Activated CD4-positive, alpha-beta memory T cell treated with anti-CD3 and anti-CD28 coated beads, Interleukin-2, amount 10 ng/mL, durations not matched to agents 7 days and 5 days (primary cell): ENCODE measurements at regions not wholly inside any gene's neighbourhood (a gene's known extent, or its start where the extent isn't known, plus 50 kb on each side); places are given as distances from the start of the nearest gene placed in this dataset.

Experiments used
- CTCF ChIA-PET: fragments of 350-600 bp; sonication (Branson Sonifier 250); formaldehyde crosslinking; loops from one replicate; lab custom pipeline; 2021; ENCODE audit warnings: antibody characterized with exemption, inconsistent platforms; lab: Charles Lee
- POLR2A ChIA-PET: fragments of 350-600 bp; sonication (Branson Sonifier 250); formaldehyde crosslinking; loops from one replicate; lab custom pipeline; 2021; ENCODE audit warnings: antibody characterized with exemption; lab: Charles Lee
- DNase-seq: peaks from one replicate; pipeline ENCODE4 v3.0.0-alpha.2; 2020
- H3K27ac Mint-ChIP-seq: one replicate; pipeline ENCODE4 v1.8.0; 2021; ENCODE audit warnings: mild to moderate bottlenecking, mixed read lengths
- H3K27me3 Mint-ChIP-seq: one replicate; pipeline ENCODE4 v1.8.0; 2021; ENCODE audit warnings: mixed read lengths
- H3K36me3 Mint-ChIP-seq: one replicate; pipeline ENCODE4 v1.8.0; 2021; ENCODE audit warnings: low read depth, mixed read lengths
- H3K4me1 Mint-ChIP-seq: one replicate; pipeline ENCODE4 v1.8.0; 2021; ENCODE audit warnings: mixed read lengths
- H3K4me3 Mint-ChIP-seq: one replicate; pipeline ENCODE4 v1.8.0; 2021; ENCODE audit warnings: mild to moderate bottlenecking, mixed read lengths
- H3K9me3 Mint-ChIP-seq: one replicate; pipeline ENCODE4 v1.8.0; 2021; ENCODE audit warnings: mixed read lengths

- Mint-ChIP-seq H3K9me3 (no peaks in the 10 kb centered on the region), H3K27me3 (no peaks in the 10 kb centered on the region), H3K36me3 (peaks cover 3% of the 10 kb centered on the region), H3K27ac (no peak overlapping the region), H3K4me3 (no peak overlapping the region), H3K4me1 (peaks cover 7% of the 10 kb centered on the region)
- no peak for DNase-seq
- CTCF ChIA-PET, result no interaction called here
- POLR2A ChIA-PET, result no interaction called here
Observed at GRCh38 chr6:143607974-143608373, 69.8 kb upstream of the PHACTR2 start.

GRCh38 chr6:143607168-143607567, 70.6 kb upstream of the PHACTR2 start:
- ChIA-PET CTCF (no interaction called here), POLR2A (no interaction called here)
- Mint-ChIP-seq H3K36me3 (peaks cover 3% of the 10 kb centered on the region), H3K4me3 (no peak overlapping the region), H3K27me3 (no peaks in the 10 kb centered on the region), H3K4me1 (peaks cover 7% of the 10 kb centered on the region), H3K9me3 (no peaks in the 10 kb centered on the region), H3K27ac (no peak overlapping the region)
- no peak for DNase-seq

DNA sequence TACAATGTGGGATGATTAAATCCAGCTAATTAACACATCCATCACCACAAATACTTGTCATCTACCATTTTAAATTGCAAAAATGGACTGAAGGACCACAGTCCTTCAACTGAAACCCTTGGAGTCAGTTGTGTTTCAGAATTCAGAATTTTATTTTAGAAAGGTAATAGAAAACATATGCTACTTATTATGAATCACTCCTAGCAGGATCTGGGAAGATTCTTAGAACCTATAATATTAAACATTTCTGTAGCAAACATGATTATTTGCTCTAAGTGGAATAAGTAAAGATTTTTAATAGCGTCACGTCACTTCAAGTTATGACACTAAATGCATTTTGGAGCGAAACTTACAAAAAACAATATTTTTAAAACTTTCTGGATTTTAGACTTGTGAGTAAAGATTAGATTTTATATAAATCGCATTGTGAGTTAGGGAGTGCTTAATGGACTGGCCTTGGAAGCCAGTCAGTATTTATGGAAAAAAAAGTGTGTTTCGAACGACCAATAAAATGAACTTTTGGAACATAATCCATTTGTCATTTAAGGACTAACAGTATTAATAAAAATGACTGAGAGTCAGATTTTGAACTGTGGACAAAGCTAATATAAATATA, 71.8 kb upstream of the PHACTR2 start:
- no peak for DNase-seq
- Mint-ChIP-seq H3K27me3 (no peaks in the 10 kb centered on the region), H3K36me3 (peaks cover 3% of the 10 kb centered on the region), H3K4me3 (no peak overlapping the region), H3K9me3 (no peaks in the 10 kb centered on the region), H3K4me1 (peaks cover 4% of the 10 kb centered on the region), H3K27ac (no peak overlapping the region)
- POLR2A ChIA-PET, result no interaction called here
- CTCF ChIA-PET, result no interaction called here

GRCh38 chr6:143603455-143603854, 74.3 kb upstream of the PHACTR2 start:
- no peak overlapping the region for H3K4me3 Mint-ChIP-seq
- ChIA-PET POLR2A (no interaction called here), CTCF (interaction anchor here (2.3 kb wide), 1 partner anchor 28 kb away, joined by 9 read pairs; no protein-coding TSS in a partner anchor)
- H3K27me3 Mint-ChIP-seq, result no peaks in the 10 kb centered on the region
- peaks cover 10% of the 10 kb centered on the region for H3K4me1 Mint-ChIP-seq
- no peak overlapping the region for H3K27ac Mint-ChIP-seq
- H3K9me3 Mint-ChIP-seq, result no peaks in the 10 kb centered on the region
- H3K36me3 Mint-ChIP-seq, result peaks cover 3% of the 10 kb centered on the region
- no peak for DNase-seq

DNA sequence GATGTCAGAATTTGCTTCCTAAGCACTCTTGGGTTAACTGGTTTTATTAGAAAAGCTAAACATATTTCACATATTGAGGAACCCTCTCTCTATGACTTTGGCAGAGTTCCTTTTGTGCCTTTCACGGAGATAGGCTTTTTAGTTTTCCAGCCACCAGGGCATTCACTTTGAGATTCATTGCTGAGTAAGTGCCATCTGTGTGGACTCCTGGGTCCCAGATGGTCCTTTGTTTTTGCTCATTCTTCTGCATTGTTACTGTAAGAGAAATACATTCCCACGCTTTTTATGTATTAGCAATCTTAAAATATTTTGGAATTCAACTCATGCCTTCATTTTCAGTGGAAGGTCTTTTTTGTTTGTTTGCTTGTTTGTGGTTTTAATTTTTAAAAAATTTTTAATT, 76.3 kb upstream of the PHACTR2 start:
- Mint-ChIP-seq H3K36me3 (peaks cover 3% of the 10 kb centered on the region), H3K27me3 (no peaks in the 10 kb centered on the region), H3K27ac (no peak overlapping the region), H3K9me3 (no peaks in the 10 kb centered on the region), H3K4me1 (peaks cover 15% of the 10 kb centered on the region), H3K4me3 (no peak overlapping the region)
- POLR2A ChIA-PET, result no interaction called here
- CTCF ChIA-PET, result no interaction called here
- no peak for DNase-seq

GRCh38 chr6:143600821-143601220, 76.9 kb upstream of the PHACTR2 start:
- Mint-ChIP-seq H3K4me3 (no peak overlapping the region), H3K9me3 (no peaks in the 10 kb centered on the region), H3K27ac (no peak overlapping the region), H3K27me3 (no peaks in the 10 kb centered on the region), H3K4me1 (peaks cover 15% of the 10 kb centered on the region), H3K36me3 (peaks cover 3% of the 10 kb centered on the region)
- no peak for DNase-seq
- POLR2A ChIA-PET, result no interaction called here
- CTCF ChIA-PET, result interaction anchor here (0.6 kb wide), 1 partner anchor 58 kb away, joined by 3 read pairs; no protein-coding TSS in a partner anchor

DNA sequence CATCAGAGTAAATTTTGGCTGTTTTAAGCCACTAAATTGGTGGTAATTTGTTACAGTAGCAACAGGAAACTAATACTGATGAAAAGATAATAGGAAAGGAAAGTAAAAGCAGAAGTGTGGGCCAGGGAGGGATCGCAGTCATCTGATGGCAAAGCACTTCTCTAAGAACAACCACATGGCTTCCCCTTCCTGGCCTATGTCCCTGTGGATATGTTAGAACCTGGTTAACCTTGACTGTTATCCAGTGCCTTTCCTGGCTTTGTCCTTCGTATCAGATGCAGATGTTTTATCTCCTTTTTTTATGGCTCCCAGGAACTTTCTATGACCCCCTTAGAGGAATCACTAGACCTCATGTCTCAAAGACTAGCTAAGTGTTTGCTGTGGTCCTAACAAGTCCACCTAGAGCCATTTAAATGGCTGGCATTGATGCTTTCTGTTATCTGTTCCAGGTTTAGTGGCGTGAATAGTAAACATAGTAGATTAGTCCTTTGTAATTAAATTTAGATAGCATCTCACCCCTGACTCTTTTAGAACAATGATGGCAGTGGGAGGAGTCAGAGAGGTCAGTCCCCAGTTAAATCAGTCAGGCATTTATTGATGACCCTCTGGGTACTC, 79.2 kb upstream of the PHACTR2 start:
- ChIA-PET POLR2A (no interaction called here), CTCF (no interaction called here)
- H3K4me3 Mint-ChIP-seq, result no peak overlapping the region
- peaks cover 18% of the 10 kb centered on the region for H3K4me1 Mint-ChIP-seq
- peaks cover 3% of the 10 kb centered on the region for H3K36me3 Mint-ChIP-seq
- H3K27ac Mint-ChIP-seq, result peak overlapping the region; percentile 2
- no peaks in the 10 kb centered on the region for H3K9me3 Mint-ChIP-seq
- no peaks in the 10 kb centered on the region for H3K27me3 Mint-ChIP-seq
- peak; percentile 34 for DNase-seq

DNA sequence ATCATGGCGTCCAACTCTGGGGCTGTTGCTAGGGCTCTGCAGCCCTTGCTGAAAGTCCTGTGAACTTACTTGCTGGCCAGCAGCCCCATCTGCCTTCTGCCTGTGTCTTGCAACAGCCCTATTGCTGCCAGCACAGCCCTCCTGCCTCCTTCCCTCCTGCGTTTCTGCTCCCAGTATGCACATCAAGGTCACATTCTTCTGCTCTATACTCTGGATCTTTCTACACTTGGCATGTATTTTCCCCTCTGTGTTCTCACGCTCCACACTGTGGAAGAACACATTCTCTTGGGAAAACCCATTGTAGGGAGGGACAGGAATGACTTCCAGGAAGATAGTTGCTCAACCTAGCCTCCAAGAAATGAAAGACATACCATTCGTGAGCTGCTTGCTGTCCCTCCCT, 80.9 kb upstream of the PHACTR2 start:
- ChIA-PET POLR2A (no interaction called here), CTCF (no interaction called here)
- Mint-ChIP-seq H3K4me1 (peaks cover 18% of the 10 kb centered on the region), H3K27me3 (no peaks in the 10 kb centered on the region), H3K9me3 (no peaks in the 10 kb centered on the region), H3K36me3 (peaks cover 3% of the 10 kb centered on the region), H3K27ac (no peak overlapping the region), H3K4me3 (no peak overlapping the region)
- no peak for DNase-seq

DNA sequence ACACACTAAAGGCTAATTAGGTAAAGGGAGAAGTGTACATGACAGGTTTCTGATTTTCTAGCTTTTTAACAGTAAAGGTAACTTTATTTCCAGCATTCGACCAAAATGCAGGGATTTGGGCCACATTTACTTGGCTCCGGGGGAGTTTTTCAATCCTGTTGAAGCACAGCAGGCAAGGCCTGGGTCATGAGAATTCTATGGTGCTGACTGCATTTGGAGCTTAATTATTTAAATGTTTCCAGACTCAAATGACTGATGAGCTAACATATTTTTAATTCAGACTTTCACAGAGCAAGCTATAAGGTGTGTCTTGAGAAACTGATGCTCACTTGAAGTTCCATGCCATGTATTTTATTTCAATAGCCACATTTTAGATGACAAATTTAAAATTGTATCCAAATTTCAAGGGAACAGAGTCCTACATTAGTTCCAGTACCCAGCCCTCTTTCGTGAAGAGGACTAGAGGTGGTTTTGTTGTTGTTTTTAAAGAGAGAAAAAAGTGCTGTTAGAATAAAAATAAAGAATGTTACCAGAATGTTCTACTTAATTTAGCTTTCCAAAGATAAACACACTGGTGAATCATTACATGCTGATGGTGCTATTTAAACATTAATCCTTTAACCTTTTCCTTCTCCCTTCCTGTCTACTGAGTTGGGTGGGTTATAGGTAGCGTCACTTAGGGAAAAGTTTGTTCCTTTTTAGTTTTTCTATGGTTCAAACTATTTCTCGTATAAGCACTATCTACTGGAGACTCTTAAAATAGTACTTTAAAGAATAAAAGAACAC, 82.3 kb upstream of the PHACTR2 start:
- ChIA-PET POLR2A (interaction anchor here (0.7 to 1.4 kb wide), 2 partner anchors 14 to 59 kb away, joined by 3 to 4 read pairs; no protein-coding TSS in a partner anchor), CTCF (interaction anchor here (0.8 to 1.7 kb wide), 2 partner anchors 58 to 346 kb away, joined by 3 to 4 read pairs; no protein-coding TSS in a partner anchor)
- H3K9me3 Mint-ChIP-seq, result no peaks in the 10 kb centered on the region
- H3K4me3 Mint-ChIP-seq, result no peak overlapping the region
- peaks cover 5% of the 10 kb centered on the region for H3K36me3 Mint-ChIP-seq
- H3K27ac Mint-ChIP-seq, result no peak overlapping the region
- peaks cover 18% of the 10 kb centered on the region for H3K4me1 Mint-ChIP-seq
- DNase-seq, result no peak
- H3K27me3 Mint-ChIP-seq, result no peaks in the 10 kb centered on the region

DNA sequence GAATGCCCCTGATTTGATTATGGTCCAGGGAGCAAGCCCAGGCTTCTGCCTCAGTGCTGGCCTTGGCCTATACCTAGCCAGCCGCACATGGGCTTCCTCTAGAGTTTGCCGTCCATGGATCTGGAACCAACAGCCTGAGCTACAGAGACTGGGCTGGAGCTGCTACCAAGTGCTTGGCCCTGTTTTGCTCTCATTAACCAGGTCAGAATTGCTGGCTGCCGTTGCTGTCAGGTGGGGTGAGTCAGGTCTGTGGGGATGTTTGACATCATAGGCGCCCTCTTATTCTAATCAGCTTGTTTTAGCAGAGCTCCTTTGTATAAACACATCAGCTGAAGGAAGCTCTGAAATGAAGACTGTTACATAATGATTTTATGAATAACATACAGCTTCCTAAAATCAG, 83.1 kb upstream of the PHACTR2 start:
- H3K4me3 Mint-ChIP-seq, result no peak overlapping the region
- no peak for DNase-seq
- no peaks in the 10 kb centered on the region for H3K9me3 Mint-ChIP-seq
- H3K36me3 Mint-ChIP-seq, result peaks cover 5% of the 10 kb centered on the region
- ChIA-PET POLR2A (interaction anchor here (0.7 to 1.4 kb wide), 2 partner anchors 15 to 59 kb away, joined by 3 to 4 read pairs; no protein-coding TSS in a partner anchor), CTCF (interaction anchor here (1.7 kb wide), 1 partner anchor 347 kb away, joined by 4 read pairs; no protein-coding TSS in a partner anchor)
- H3K4me1 Mint-ChIP-seq, result peaks cover 18% of the 10 kb centered on the region
- H3K27ac Mint-ChIP-seq, result no peak overlapping the region
- no peaks in the 10 kb centered on the region for H3K27me3 Mint-ChIP-seq

DNA sequence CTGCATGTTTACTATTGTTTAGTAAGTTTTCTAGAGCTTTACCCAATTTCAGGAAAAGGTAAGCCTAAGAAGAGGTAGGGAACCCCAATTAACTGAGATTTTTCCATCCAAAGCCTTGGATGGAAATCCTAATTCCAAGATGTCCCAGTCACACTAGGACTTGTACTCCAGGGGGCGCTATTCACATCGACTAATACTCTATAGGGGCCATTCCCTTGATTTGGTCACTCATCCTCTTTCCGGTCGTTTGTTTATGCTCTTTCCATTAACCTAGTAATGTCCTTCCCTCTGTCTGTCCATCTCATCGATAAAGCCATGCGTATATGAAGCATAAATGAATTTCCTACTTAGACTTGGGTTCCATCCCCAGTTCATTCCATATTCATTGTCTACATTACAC, 80.8 kb upstream of the FUCA2 start:
- POLR2A ChIA-PET, result no interaction called here
- CTCF ChIA-PET, result interaction anchor here (0.7 to 1.9 kb wide), 4 partner anchors 17 to 895 kb away, joined by 3 to 6 read pairs (median 4); no protein-coding TSS in a partner anchor
- Mint-ChIP-seq H3K4me1 (peaks cover 3% of the 10 kb centered on the region), H3K4me3 (no peak overlapping the region), H3K9me3 (no peaks in the 10 kb centered on the region), H3K27ac (no peak overlapping the region), H3K36me3 (peaks cover 2% of the 10 kb centered on the region), H3K27me3 (no peaks in the 10 kb centered on the region)
- no peak for DNase-seq

GRCh38 chr6:143591441-143591840, 79.9 kb upstream of the FUCA2 start:
- ChIA-PET POLR2A (no interaction called here), CTCF (no interaction called here)
- H3K36me3 Mint-ChIP-seq, result peaks cover 2% of the 10 kb centered on the region
- no peaks in the 10 kb centered on the region for H3K27me3 Mint-ChIP-seq
- no peaks in the 10 kb centered on the region for H3K9me3 Mint-ChIP-seq
- no peak for DNase-seq
- H3K4me1 Mint-ChIP-seq, result peaks cover 3% of the 10 kb centered on the region
- no peak overlapping the region for H3K27ac Mint-ChIP-seq
- H3K4me3 Mint-ChIP-seq, result no peak overlapping the region

GRCh38 chr6:143589162-143589561, 77.6 kb upstream of the FUCA2 start:
- no peak for DNase-seq
- ChIA-PET POLR2A (no interaction called here), CTCF (no interaction called here)
- H3K9me3 Mint-ChIP-seq, result no peaks in the 10 kb centered on the region
- H3K4me1 Mint-ChIP-seq, result no peaks in the 10 kb centered on the region
- H3K27me3 Mint-ChIP-seq, result no peaks in the 10 kb centered on the region
- no peak overlapping the region for H3K27ac Mint-ChIP-seq
- peaks cover 2% of the 10 kb centered on the region for H3K36me3 Mint-ChIP-seq
- no peak overlapping the region for H3K4me3 Mint-ChIP-seq
